ENCODE measurements at regions not wholly inside any gene's neighbourhood (a gene's known extent, or its start where the extent isn't known, plus 50 kb on each side); places are given as distances from the start of the nearest gene placed in this dataset.
"Not testable (repeated sequence)": the region's sequence is repeated elsewhere in the genome, so short reads cannot be mapped to it uniquely, and the experiment has no call there.

DNA sequence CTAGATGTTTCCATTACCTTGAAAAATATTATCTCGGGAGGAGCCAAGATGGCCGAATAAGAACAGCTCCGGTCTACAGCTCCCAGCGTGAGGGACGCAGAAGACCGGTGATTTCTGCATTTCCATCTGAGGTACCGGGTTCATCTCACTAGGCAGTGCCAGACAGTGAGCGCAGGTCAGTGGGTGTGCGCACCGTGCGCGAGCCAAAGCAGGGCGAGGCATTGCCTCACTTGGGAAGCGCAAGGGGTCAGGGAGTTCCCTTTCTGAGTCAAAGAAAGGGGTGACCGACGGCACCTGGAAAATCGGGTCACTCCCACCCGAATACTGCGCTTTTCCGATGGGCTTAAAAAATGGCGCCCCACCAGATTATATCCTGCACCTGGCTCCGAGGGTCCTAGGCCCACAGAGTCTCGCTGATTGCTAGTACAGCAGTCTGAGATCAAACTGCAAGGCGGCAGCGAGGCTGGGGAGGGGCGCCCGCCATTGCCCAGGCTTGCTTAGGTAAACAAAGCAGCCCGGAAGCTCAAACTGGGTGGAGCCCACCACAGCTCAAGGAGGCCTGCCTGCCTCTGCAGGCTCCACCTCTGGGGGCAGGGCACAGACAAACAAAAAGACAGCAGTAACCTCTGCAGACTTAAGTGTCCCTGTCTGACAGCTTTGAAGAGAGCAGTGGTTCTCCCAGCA is 367.8 kb downstream of the NR2F1-AS1 start:
- DNase-seq, result not testable (repeated sequence)

DNA sequence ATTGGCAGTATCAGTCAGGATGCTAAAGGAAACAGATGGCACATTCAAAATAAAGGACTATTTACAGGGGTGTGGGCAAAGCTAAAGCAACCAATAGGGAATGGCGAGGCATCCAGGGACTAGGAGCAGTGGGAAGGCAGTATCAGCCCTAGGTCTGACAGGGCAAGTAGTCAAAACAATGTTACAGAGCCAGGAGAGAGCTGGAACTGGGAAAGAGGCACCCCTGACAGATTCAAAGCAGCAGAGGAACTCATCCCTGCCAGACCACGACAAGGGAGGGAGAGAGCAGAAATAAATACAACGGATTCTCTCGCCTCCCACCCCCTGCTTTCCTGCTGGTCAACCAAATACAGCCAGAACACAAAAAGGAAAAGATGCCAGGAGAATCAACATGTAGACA is 371.5 kb downstream of the NR2F1-AS1 start:
- no peak for DNase-seq

DNA sequence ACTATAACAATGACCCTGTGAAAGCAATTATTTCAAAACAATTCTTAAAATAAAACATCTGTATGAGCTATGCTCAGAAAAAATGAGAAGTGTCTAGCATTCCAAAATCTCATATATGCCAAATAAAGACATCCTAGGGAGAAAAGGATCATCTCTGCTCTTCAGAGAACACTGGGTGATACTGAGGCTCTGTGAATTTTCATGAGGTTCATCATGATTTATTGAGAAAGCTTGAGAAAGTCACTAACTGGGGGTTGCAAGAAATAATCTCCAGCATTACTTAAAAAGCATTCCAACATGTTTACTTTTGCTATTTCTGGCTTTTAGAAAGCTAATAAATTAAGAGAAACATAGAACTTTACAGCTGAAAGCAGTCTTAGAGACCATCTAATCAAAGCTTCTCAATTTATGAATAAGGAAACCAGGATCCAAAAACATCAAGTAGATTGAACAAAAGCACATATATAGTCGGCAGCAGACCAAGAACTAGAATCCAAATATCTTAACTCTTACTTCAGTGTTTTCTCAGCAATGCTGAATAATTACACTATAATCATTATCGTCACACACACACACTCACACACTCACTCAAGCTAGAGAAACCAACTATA is 372.8 kb downstream of the NR2F1-AS1 start:
- no peak for DNase-seq

DNA sequence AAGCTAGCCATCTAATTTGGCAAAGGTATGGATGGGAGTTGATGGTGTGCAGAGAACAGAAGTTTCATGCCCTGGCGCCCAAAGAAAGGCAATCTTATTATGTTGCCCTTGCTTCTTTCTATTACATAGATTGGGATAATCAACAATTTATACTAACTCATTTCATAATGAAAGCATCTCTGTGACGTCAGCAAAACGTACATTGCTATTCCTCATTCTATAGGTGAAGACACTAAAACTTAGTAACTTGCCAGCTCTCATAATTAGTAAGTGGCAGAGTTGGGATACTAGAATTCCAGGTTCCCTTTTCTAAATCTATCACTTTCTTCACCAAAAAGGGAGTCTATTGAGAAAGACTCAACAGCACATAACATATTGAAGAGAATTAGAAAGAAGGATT is 374.8 kb downstream of the NR2F1-AS1 start:
- DNase-seq, result no peak

DNA sequence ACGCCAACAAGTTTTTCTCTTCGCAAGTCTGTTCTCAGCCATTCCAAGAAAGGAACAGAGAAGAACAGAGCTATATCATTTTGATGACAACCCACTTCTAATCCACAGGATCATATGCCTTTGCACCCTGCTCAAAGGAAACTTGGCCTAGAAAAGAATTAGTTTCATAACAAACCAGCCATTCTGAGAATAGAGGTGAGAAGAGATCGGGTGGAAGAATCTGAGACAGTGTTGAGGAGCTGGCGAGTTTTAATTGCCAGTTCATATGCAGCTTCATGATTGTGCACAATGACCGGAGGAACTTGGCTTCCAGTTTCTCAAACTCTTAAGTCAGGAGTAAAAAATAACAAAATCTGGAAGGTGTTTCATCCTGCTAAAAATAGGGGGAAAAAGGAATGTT is 380.0 kb downstream of the NR2F1-AS1 start:
- DNase-seq, result no peak

DNA sequence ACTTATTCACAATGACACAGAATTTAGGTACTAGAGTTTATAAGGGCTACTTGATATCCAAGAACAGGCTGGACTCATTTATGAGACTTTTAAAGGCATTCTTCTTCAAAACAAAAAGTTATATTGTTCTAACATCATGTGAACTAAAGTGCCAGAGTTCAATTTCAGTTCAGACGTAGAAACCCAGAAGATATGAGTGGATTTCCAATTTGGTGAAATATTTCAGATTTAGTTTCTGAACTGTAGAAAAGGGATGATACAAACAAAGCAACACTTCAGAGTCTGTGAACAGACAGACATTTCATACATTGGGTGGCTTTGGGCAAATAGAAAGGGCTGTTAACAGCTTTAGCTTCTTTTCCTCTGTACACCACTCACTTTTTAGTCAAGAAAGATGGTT is 384.0 kb downstream of the NR2F1-AS1 start:
- DNase-seq, result no peak

DNA sequence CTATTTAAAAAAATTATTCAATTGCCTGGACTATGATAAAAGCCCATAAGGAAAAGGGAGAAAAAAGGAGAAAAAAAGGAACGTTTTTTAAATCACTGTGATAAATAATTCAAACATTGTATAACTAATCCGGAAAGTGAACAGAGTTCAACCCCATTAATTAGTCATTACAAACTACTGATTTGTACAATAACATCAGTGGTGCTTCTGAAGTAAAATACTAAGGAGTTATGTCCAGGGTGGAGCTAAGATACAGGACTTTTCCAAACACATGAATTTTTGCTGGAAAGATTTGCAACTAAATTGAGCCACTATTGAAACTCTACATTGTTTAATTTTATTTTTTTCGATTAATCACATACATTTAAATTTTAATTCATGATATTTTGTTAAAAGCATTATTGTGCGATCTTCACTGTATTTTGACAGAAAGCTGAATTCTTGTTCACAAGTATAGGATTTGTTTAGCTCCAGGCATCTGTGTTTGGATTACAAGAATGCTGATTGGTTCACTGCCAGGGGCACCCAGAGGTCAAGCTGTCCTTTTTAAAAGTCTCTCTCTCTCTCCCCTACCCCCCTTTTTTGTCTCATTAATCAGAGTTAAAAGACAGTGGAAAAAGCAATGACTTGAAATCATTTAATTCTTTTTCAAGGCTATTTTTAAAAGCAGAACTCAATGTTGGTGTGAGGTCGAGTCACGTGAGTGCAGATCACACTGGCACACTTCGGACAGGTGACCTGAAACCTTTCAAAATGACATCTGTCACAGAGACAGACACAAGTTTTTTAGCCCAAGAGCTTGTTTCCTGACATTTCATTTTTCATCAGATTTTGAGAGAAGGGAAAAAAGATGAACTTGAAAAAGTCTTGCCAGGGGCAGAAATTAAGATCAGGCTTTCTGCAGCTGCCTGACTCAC is 387.3 kb downstream of the NR2F1-AS1 start:
- no peak for DNase-seq

DNA sequence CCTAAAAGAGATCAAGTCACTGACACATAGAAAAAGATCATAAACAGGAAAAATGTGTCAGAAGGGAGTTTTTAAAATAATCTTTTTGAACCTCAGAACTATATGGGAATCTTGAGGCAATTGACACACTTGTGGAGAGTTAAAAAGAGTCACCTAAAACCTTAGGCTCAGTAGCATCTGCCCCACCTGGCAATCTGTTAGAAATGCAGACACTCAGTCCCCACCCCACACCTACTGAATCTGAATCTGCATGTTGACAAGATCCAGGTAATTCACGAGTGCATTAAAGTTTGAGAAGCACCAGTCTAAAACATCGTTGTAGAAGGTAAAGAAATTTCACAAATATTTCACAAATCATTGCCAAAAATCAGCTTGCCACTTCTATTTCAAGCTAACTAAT is 388.3 kb downstream of the NR2F1-AS1 start:
- no peak for DNase-seq

DNA sequence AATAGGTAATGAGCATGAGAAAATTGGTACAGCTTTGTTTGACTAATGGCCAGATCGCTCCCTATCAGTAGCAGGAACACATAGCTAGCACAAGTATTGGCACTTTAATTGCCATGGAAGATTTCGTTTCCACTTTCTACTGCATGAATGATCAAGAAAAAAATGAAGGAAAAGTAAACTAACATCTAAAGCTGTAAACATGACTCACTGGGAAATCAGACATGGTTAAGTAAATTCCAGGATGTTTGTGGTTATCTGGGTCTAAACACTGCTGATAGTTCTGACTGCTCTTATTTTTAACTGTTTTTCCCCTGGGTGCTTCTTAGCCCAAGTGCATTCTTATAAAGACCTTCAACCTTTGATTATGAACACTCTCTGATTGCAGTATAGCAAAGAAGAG is 388.9 kb downstream of the NR2F1-AS1 start:
- DNase-seq, result no peak

DNA sequence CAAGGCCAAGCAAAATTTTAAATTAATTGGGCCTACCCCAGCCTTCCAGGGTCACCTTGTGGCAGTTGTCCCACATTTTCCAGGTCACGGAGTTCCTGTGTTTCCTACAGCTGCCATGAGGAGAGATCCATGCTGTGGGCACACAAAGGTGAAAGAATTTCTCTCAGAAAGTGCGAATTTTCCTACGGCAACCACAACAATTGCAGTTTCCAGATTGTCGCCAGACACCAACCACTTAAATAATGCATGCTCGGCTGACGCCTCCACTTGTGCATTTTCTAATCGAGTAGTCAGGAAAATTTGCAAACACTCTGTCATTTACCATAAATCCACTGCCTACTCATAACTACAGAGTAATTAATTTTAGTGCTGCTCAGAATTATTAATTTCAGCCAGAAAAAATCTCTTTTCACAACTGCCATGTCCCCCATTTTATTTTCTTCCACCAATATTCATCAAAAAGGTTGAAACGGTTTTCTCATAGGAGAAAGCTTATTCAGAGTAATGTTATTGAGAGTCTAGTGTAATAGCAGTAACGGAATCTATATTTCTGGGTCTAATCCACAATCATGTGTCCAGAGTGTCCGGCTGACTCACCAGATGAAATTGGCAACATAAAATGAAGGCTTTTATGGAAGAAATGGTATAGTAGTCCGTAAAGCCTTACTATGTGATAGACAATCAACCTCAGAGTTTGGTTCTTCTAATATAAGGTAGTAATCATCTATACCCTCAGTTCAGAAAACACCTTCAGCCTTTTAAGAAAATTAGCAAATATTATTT is 389.8 kb downstream of the NR2F1-AS1 start:
- no peak for DNase-seq

DNA sequence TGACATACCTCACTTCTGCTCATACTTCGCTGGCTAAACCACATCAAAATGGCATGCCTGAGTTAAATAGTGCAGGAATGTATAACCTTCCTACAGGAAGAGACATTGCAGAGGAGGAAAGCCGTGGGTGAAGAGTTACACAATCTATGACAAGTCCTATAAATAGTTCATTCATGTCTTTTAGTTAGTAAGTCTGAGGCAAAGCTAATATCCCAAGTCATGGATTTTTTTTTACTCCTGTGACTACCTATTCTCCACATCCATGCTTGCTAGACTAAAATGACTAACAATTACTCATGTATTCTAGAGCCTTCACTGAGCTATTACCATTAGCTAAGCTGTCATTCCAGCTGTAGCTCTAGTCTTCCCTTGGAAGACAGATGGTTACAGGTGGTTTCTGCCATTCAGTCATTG is 391.3 kb downstream of the NR2F1-AS1 start:
- DNase-seq, result no peak

DNA sequence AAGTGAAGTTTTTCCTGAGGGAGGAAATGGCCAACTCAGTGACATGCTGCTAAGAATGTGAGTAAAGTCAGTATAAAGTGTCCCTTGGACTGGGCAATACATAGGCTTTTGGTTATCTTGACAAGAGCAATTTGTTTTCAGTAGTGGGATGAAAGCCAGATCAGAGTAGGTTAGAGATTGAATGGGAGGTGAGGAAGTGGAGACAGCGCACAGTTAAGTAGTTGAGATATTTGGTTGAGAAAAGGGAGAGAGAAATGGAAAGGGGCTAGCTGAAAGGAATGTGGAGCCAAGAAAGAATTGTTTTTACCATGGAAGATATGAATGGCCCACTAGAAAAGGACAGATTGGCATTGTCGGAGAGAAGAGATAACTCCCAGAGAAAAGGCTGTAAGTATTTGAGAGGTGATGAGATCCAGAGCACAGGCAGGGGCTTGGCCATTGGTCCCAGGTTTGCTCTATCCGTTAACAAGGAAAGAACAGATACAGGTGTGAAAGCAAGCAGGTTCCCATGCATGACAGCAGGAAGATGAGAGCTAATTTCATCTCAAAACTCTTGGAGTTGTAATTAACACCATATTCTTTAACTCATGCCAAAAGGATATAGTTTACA is 392.0 kb downstream of the NR2F1-AS1 start:
- DNase-seq, result no peak

DNA sequence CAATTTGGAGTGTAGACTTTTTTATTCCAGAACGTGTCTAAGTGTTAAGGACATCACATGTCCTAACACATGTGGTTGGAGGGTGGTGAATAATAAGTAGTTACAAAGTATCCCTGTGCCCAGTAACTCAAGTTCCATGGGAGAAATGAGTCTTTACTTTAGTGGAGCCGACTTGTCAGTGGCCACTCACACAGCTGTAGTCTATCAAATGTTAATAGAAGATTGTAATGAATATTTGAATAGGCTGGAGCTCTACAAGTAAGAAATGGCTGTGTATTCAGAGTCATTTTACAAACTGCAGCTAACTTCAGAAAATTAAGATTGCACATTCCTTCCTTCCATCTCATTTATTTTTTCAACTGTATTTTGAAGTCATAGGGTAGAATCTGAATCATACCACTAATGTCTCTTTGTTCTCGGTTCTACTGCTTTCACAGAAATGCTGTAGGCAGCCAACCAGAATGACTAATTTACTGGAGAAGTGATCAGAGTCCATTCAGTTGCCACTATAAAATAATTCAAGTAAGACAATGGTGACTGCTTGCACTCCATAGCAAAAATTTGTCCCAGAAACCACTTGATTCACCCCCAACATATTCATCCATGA is 394.8 kb downstream of the NR2F1-AS1 start:
- DNase-seq, result no peak

DNA sequence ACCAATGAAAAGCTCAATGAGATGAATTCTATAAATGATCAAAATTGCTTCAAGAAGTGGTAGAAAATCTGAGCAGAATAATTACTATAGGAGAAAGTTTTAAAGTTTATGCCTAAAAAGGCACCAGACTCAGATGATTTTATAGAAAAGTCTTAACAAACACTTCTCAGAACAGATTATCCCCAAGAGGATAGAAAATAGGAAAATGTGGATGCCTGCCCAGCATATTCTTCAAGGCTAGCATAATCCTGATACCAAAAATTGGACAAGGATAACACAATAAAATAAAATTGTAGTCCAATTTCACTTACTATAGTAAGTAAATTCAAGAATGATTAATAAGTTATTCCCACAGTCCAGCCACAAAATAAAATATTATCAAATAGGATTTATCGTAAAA is 397.0 kb downstream of the NR2F1-AS1 start:
- DNase-seq, result no peak

DNA sequence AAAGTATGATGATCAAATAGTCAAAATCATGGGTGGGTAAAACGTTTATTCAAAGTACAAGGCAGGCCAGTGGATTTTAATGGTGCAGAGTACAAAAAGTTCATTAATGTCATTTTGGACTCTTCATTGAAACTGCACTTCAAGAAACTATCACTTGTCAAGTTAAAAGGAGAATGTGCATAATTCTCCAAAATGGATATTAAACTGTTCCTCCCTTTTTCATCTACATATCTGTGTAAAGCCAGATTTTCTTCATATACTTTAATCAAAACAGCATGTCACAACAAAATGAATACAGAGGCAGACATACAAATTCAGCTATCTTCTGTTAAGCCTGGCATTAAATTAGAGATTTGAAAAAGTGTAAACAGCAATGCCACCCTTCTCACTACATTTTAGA is 401.6 kb downstream of the NR2F1-AS1 start:
- DNase-seq, result no peak

DNA sequence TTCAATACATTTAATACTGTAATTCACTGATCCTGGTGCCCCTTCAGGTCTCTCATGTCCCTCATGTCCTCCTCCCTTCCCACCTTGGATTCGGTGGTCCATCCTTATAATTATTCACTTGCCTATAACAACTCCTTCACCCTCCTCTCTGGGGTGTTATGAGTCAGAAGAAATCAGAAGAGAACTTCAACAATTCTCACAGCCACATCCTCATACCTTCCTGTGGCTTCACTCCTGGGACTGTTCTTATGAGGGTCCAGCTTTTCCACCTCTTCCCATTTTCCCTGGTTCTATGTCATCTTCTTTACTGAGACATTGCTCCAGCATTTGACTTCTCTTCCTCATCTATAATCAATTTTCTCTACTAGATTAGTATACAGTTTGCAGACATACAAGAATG is 406.1 kb downstream of the NR2F1-AS1 start:
- DNase-seq, result no peak

DNA sequence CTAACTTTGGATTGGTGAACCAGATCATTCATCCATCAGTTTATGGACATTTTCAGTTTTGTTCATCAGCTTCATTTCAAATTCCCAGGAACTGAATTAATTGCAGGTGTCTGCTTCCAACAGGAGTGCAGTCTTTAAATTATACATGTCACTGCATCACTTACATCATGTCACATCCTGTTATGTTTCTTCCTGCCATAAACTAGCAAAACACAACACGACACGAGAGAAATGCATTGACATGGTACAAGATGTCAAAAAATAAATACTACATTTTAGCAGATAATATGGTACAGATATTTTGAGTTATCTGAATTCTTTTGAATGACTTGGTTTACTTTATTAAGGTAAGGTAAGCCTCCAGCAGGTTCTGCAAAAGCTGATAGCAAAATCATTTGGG is 415.5 kb downstream of the NR2F1-AS1 start:
- DNase-seq, result no peak

DNA sequence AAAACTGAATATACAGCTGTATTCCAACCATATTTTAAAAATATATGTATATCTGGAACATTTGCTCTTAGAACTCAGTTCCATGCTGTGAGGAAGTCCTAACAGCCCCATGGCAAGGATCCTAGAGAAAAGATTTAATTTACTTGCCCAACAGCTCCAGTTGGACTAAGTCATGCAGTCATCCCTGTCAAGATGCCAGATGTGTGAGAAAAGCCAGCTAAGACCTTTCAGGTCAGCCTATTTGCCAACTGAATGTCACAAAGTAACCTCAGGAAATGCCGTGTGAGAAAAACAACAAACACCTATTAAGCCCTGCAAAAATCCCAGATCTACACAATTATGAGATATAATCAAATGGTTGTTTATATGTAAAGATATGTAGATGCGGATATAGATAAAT is 416.3 kb downstream of the NR2F1-AS1 start:
- no peak for DNase-seq

DNA sequence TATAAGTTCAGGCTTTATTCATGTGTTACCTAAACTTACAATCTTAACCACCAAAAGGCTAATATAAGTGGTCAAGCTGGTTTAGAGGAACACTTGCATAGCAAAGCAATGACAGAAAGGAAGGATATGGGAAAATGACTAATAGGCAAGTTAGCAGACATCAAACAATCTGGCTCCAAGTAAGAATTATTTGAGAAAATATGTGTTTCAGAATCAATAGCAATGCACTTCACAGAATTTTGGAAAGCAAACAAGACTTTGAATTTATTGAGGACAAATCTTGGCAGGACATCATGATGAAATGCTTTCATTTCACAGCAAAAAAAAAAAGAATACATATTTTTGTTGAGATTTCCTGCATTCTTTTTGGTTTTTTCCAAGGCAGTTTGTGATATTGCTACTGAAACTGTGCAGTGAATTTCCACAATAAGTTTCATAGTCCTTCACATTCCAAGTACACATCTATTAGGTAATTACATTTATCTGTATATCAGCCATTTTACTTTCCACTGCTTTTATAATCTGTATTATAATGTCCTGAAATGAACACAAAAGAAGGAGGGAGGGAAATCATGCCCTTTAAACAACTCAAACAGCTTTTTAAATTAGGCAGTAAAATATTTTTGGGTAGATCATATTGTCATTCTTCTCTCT is 417.9 kb downstream of the NR2F1-AS1 start:
- no peak for DNase-seq

DNA sequence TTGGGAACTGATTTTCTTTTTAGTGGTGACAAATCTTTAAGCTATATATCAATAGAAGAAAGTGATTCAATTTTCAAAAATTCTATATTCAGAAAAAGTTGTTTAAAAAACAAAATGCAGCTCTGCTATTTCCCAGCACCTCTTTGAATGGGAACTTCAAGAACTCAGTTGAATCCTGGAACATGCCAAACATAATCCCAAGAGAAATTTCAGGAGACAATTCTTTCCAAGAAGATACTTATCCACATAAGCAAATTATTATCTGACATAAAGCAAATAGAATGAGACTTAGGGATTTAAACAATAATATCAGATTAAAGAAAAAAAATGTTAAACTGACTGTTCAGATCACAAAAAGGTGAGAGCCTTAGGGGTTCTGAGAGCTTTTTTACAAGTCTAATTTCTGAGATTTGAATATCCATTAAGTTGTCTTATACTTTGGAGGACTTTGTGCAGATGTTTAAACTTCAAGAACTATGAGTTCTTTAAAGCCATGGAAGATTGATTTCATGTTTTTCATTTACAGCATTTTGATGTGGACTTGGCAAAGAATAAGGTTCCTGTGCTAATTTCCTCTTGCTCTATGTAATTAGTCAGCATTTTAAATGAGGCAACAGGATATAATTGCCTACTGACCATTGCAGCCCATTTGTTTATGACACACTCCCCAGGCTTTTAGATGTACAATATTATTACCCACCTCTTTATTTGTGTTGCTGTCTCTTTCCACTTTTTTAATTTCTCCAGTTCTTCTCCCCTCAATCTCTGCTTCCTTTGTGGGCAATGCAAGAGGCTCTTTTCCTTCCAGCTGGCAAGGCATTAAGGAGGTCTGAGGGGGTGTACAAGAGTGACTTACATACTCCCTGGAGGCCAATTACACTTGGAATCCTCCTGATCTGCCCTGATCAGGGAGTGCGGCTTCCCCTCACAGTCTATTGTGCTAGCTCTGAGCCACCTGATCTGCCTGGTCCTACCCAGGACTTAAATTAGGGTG is 419.1 kb downstream of the NR2F1-AS1 start:
- DNase-seq, result peak; percentile 19
